RWPE2 (cell line): ENCODE measurements at regions not wholly inside any gene's neighbourhood (a gene's known extent, or its start where the extent isn't known, plus 50 kb on each side); places are given as distances from the start of the nearest gene placed in this dataset.
"Not testable (repeated sequence)": the region's sequence is repeated elsewhere in the genome, so short reads cannot be mapped to it uniquely, and the experiment has no call there.

Experiments
- ATAC-seq: fragments of 200-7000 bp; cut with Tn5 transposase; 3 replicates; pipeline ENCODE4 v1.9.1; 2021; ENCODE audit warnings: low read depth
- DNase-seq: peaks from one replicate; pipeline ENCODE4 v3.0.0-alpha.2; 2020; ENCODE audit warnings: low spot score
- H3K27ac ChIP-seq: fragments of 450-650 bp; 2 replicates; pipeline ENCODE4 v1.5.1; 2017; ENCODE audit warnings: mild to moderate bottlenecking; ENCODE audit not compliant: poor library complexity, severe bottlenecking
- H3K27me3 ChIP-seq: fragments of 250-450 bp; sonication (Bioruptor Pico); 2 replicates; pipeline ENCODE4 v1.5.1; 2021; ENCODE audit warnings: mild to moderate bottlenecking, moderate library complexity; ENCODE audit not compliant: insufficient read depth, poor library complexity, severe bottlenecking
- H3K36me3 ChIP-seq: fragments of 250-450 bp; sonication (Bioruptor Pico); 2 replicates; pipeline ENCODE4 v1.5.1; 2020; ENCODE audit warnings: low read depth, mild to moderate bottlenecking, moderate library complexity
- H3K4me1 ChIP-seq: fragments of 250-450 bp; sonication (Bioruptor Pico); 2 replicates; pipeline ENCODE4 v1.5.1; 2021; ENCODE audit warnings: mild to moderate bottlenecking, moderate library complexity; ENCODE audit not compliant: insufficient read depth, poor library complexity, severe bottlenecking
- H3K4me3 ChIP-seq: fragments of 250-450 bp; sonication (Bioruptor Pico); 2 replicates; pipeline ENCODE4 v1.5.1; 2021; ENCODE audit warnings: mild to moderate bottlenecking, moderate library complexity; ENCODE audit not compliant: severe bottlenecking
- H3K9me3 ChIP-seq: fragments of 250-450 bp; sonication (Bioruptor Pico); 2 replicates; pipeline ENCODE4 v1.5.1; 2021; ENCODE audit warnings: mild to moderate bottlenecking, moderate library complexity; ENCODE audit not compliant: severe bottlenecking
- CTCF ChIP-seq: fragments of 450-650 bp; IDR thresholded peaks from one replicate; pipeline ENCODE4 v1.5.1; 2017; ENCODE audit warnings: mild to moderate bottlenecking, moderate library complexity; ENCODE audit not compliant: poor library complexity, severe bottlenecking

GRCh38 chr7:106442476-106442875, 157.7 kb upstream of the NAMPT start:
- Histone ChIP-seq H3K9me3 (no peaks in the 10 kb centered on the region), H3K27me3 (no peaks in the 10 kb centered on the region), H3K4me1 (peaks cover 5% of the 10 kb centered on the region), H3K36me3 (no peaks in the 10 kb centered on the region), H3K4me3 (no peak overlapping the region), H3K27ac (no peak overlapping the region)
- ATAC-seq, result no peak
- no peak for DNase-seq
- no peak for TF ChIP-seq CTCF

- H3K4me3 ChIP-seq, H3K27me3 ChIP-seq, H3K9me3 ChIP-seq, H3K4me1 ChIP-seq, H3K27ac ChIP-seq, ATAC-seq, H3K36me3 ChIP-seq, DNase-seq: not testable (repeated sequence)
Observed at GRCh38 chr7:106441343-106441742, 156.6 kb upstream of the NAMPT start.

GRCh38 chr7:106436933-106437332, 152.2 kb upstream of the NAMPT start:
- H3K27me3 ChIP-seq, H3K4me3 ChIP-seq, ATAC-seq, H3K36me3 ChIP-seq, H3K27ac ChIP-seq, H3K9me3 ChIP-seq, H3K4me1 ChIP-seq, DNase-seq: not testable (repeated sequence)

GRCh38 chr7:106433377-106433776, 148.6 kb upstream of the NAMPT start:
- H3K27me3 ChIP-seq, result no peaks in the 10 kb centered on the region
- H3K9me3 ChIP-seq, result no peaks in the 10 kb centered on the region
- H3K36me3 ChIP-seq, result no peaks in the 10 kb centered on the region
- no peak overlapping the region for H3K27ac ChIP-seq
- H3K4me1 ChIP-seq, result no peaks in the 10 kb centered on the region
- ATAC-seq (no peak), DNase-seq (no peak)
- no peak overlapping the region for H3K4me3 ChIP-seq
- no peak for TF ChIP-seq CTCF

- no peaks in the 10 kb centered on the region for H3K27me3 ChIP-seq
- H3K4me3 ChIP-seq, result no peak overlapping the region
- no peak for ATAC-seq
- no peak overlapping the region for H3K27ac ChIP-seq
- no peaks in the 10 kb centered on the region for H3K9me3 ChIP-seq
- no peaks in the 10 kb centered on the region for H3K36me3 ChIP-seq
- no peak for DNase-seq
- H3K4me1 ChIP-seq, result peaks cover under 1% of the 10 kb centered on the region
- TF ChIP-seq CTCF, result no peak
Observed at GRCh38 chr7:106430535-106431455, 146.0 kb upstream of the NAMPT start.

GRCh38 chr7:106430103-106430502, 145.3 kb upstream of the NAMPT start:
- Histone ChIP-seq H3K9me3 (no peaks in the 10 kb centered on the region), H3K36me3 (no peaks in the 10 kb centered on the region), H3K27ac (no peak overlapping the region), H3K4me1 (peaks cover 8% of the 10 kb centered on the region), H3K4me3 (no peak overlapping the region), H3K27me3 (no peaks in the 10 kb centered on the region)
- ATAC-seq (no peak), DNase-seq (no peak)
- no peak for TF ChIP-seq CTCF
